ENCODE measurements at regions not wholly inside any gene's neighbourhood (a gene's known extent, or its start where the extent isn't known, plus 50 kb on each side); places are given as distances from the start of the nearest gene placed in this dataset.

DNA sequence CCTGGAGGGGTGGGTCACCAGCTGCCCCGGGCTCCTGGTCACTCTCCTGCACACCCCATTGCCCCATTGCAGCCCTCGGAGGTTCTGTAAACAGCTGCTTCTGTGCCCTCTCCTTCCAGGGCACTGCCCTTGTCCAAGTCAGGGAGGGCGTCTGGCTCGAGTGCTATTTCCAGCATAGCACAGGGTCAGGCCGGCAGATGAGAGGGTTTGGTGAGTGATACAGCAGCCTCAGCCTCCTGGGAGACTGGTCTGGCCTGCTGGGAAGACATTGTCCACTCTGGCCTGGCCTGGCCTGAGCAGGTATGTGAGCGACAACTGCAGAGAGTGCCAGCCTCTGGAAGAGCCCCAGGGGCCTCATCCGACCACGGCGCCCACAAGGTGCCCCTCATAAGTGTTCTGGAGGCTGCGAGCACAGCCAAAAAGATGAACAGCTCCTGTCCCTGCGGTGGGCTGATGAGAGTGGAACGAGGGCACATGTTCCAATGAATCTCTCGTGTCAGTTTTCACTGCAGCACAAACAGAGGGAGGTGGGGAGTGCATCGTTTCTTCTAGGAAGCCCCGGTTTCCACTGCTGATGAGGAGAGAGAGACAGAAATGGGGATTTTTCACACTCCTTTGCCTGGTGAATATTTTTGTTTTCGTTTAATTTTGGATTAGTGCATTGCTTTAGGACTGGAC is 105.8 kb upstream of the SDK2 start:
- DNase-seq (ENCODE audit: extremely low read depth in 1 of 2, low read depth in 1 of 2), result no peak

DNA sequence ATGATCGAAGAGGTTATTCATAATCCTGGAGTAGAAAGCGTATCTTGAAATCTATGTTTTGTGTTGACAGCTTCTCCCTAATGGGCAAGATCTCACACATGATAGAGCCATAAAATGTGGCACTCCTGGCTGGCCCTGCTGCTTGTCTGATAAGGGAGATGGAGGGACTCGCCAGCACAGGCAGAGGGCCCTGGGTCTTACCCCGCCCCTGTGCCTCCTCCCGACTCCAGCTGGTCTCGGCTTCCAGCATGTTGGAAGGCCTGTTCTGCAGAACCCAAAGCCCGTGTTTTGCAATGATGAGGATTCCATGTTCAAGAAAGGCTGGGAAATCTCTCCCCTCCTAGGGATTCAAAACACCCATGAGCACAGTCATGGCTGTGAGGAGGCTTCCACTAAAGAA is 106.7 kb upstream of the SDK2 start:
- no peak for DNase-seq (ENCODE audit: extremely low read depth in 1 of 2, low read depth in 1 of 2)

DNA sequence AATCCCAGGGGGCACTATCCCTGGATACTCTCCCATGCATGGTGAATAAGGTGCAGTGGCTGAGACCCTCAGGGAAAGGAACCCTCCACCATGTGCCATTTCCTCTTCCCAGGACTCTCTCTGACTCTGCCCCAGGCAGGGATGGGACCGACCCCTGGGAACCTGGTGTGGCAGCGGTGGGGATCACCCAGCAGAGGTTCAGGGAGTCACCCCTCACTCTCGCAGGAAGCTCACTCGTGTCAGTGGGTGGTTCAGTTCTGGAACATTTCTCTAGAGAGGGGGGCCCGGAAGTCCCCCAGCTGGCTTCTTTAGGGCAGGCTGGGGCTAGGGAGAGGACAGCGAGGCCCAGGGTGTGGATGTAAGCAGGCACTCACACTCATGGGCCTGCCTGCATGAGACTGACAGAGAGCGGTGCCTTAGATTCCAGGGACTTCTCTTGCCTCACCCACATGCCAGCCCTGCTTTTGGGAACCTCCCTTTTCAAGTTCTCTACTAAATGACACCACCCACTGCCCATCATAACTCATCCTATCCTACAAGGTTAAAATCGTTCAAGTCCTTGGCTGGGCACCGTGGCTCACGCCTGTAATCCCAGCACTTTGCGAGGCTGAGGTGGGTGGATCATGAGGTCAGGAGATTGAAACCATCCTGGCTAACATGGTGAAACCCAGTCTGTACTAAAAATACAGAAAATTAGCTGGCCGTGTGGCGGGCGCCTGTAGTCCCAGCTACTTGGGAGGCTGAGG is 109.7 kb upstream of the SDK2 start:
- no peak for DNase-seq (ENCODE audit: extremely low read depth in 1 of 2, low read depth in 1 of 2)

DNA sequence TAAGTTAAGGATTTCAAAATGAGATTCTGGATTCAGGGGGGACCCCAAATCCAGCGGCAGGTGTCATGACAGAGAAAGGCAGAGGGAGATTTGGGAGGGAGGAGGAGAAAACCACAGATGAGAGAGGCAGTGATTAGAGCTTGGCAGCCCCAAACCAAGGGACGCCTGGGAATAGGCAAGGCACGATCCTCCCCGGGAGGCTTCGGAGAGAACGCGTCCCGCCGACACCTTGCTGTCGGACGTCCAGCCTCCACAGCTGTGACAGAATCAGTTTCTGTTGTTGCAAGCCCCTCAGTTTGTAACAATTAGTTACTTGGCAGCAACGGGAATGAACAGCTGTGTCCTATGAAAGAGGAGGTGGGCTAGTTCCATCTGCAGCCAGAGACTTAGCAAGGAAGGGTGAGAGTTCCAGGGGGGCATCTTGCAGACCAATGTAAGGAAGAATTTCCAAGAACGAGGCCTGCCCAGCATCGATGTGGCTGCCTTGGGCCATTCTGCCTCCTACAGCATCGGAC is 110.7 kb upstream of the SDK2 start:
- no peak for DNase-seq (ENCODE audit: extremely low read depth in 1 of 2, low read depth in 1 of 2)

DNA sequence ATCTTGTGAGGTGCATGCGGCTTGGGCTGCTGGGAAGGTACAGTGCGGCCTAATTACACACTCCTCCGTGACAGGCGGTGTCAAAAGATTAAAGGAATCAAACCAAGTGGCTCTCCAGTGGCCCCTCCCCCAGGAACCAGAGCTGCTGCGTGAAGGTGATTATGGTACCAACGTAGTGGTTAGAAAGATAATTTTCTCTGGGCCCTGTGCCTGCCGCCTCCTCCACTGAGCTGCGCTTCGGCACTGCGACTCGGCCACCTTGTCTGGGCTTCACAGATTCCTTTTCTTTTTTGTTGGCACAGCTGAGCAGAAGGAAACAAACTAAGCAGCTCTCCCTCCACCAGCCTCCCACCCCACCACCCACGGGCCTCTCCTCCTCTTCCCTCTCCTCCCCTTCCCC is 113.2 kb upstream of the SDK2 start:
- DNase-seq (ENCODE audit: extremely low read depth in 1 of 2, low read depth in 1 of 2), result no peak

DNA sequence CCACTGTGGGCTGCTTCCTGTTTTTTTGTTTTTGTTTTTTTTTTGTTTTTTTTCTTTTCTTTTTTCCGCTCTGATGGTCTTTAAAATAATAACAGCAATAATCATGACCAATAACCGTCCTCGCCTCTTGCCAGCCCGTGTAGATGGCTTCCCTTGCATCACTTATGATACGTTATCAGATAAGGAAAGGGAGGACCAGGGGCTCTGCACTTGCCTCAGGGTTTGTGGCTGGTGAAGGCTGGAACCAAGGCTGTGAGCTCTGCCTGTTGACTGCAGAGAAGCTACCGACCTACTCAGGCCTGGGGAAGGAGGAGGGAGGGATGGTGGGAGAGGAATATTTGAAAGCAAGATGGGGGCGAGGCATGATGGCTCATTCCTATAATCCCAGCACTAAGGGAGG is 114.0 kb upstream of the SDK2 start:
- no peak for DNase-seq (ENCODE audit: extremely low read depth in 1 of 2, low read depth in 1 of 2)

DNA sequence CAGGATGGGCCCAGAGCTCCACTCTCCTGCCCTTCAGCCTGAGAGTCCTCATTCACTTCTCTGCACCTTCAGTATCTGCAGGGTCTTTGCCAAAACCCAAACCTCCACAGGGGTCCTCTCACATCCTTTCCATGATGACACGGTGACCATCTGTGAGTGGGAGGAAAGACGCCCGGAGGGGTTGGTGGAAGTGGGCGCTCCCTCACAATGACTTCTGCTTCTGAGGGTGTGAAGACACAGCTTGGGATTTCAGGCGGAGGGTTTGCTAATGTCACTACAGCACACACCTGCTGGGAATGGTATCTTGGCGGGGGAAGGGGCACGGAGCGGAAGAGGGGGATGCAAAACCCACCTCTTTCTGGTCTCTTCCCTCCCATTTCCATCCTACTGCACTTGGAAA is 115.1 kb upstream of the SDK2 start:
- DNase-seq (ENCODE audit: extremely low read depth in 1 of 2, low read depth in 1 of 2), result no peak

DNA sequence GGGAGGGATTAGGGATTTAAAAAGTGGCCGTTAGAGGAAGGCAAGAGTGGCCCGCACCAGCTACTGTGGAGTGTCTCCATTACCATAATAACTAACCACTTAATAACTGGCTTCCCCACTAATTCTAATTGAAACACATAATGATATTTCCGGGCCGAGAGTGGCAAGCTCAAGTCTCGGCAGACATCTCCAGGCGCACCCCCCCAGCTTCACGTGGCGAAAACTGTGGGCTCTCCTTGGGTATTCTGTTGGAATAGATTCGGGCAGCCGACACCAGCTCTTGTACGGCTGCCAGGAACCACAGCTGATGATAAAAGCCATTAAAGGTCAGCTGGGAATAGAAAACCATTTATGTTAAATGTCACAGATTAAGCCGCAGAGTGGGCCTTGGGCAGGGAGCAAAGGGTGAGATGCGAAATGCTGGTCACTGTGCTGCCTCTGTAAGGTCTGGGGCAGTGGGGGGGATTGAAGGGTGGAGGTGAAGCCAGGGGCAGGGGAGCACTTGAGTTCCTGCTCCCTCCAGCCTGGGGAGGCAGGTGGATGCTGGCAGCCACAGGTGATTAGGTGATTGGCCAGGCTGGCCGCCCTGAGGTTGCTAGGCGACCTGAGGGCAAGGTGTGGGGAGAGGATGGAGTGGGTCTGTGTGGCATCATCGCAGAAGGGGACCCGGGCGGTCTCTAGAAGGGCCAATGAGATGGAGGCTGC is 115.6 kb upstream of the SDK2 start:
- DNase-seq (ENCODE audit: extremely low read depth in 1 of 2, low read depth in 1 of 2), result no peak

DNA sequence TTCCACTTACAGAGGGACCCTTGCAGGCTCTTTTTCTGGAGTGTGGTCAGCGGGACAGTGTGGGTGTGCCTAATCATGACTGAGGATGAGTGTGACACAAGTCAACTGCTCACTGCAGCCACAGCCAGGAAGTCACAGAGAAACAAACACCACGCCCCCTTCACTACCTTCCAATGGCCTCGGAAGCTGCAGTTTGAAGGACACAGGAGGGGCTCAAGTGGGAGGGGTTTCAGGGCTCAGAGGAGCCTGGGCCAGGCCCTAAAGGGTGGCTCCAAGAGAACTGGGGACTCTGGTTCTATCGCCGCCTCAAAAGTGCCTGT is 116.2 kb upstream of the SDK2 start:
- DNase-seq (ENCODE audit: extremely low read depth in 1 of 2, low read depth in 1 of 2), result no peak

DNA sequence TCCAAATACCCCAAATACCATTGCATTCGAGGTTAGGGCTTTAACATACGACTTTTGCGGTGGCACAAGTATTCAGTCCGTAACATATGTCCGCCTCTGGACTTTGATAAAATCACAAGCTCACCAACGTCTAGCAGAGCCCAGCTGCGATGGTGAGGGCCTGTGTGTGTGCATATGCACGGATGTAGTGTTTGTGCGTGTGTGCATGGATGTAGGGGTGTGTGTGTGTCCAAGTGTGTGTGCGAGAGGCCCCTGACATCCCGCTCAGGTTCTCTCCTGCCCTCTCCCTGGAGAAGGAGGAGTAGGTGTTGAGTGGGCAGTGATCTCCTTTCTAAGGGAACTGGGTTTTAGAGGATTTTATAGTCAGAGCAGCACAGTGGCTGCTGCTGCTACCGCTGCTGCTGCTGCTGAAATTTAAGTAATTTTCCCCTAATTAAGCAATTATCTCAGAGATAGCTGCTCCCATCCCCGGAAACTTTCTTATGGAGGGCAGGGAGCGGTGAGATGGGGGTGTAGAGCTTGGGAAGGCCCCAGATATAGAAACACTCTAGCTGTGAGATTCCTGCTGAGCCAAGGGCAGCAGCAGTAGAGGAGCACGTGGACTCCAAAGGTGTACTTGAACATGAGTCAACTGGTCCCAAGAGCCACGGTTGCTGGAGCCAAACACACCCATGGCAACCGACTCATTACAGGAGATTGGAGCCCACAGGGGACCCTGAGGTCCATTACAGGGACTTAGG is 121.7 kb upstream of the SDK2 start:
- DNase-seq (ENCODE audit: extremely low read depth in 1 of 2, low read depth in 1 of 2), result no peak

DNA sequence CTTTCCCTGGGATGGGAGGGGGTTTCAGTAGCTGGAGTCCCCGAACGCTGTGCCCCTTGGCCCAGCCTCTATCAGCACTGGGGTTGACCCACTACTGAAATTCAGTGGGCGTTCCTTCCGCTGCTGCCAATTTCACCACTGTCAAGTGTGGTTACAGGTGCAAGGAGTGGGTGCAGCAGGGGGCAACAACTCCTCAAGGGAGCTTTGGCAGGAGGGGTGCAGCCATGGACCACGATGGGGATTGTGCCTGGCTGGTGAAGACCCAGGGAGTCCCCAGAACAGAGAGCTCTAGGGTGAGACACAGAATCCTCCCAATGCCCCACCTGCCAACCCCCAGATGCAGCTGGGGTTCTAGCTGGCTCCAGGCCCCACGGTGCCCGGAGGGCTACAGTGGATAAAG is 123.5 kb upstream of the SDK2 start:
- DNase-seq (ENCODE audit: extremely low read depth in 1 of 2, low read depth in 1 of 2), result no peak

DNA sequence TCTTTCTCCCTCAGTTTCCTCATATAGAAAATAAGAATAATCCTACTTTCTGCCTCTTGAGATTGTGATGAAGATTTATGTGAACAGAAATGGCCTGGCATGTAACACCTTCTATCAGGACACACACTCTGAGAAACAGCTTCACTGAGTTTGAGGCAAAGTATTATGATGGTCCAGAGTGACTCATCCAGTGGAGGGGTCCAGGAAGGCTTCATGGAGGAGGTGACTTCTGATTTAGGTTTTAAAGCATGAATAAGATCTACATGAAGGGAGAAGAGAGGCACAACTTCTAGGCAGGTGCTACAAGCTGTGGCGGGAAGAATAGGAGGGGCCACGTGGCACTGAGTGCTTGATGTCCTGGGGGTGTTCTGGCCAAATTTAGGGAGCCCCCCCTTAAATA is 124.4 kb upstream of the SDK2 start:
- no peak for DNase-seq (ENCODE audit: extremely low read depth in 1 of 2, low read depth in 1 of 2)

DNA sequence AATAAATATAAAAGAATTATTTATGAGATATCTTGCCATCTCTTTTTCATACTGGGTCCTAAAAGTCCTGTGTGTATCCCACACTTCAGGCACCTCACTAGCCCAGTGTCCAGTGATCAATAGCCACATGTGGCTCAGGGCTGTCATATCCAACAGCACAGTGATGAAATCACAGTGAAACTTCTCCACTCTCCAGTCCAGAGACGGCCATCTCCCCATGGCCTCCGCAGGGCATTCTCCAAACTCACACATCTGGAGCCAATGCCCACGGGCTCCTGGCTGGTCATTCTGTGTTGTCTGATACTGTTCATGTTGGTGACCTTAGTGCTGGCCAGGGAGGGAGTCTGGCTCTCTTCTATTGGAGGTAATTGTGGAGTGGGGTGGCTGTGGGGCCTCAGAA is 125.2 kb upstream of the SDK2 start:
- DNase-seq (ENCODE audit: extremely low read depth in 1 of 2, low read depth in 1 of 2), result no peak

DNA sequence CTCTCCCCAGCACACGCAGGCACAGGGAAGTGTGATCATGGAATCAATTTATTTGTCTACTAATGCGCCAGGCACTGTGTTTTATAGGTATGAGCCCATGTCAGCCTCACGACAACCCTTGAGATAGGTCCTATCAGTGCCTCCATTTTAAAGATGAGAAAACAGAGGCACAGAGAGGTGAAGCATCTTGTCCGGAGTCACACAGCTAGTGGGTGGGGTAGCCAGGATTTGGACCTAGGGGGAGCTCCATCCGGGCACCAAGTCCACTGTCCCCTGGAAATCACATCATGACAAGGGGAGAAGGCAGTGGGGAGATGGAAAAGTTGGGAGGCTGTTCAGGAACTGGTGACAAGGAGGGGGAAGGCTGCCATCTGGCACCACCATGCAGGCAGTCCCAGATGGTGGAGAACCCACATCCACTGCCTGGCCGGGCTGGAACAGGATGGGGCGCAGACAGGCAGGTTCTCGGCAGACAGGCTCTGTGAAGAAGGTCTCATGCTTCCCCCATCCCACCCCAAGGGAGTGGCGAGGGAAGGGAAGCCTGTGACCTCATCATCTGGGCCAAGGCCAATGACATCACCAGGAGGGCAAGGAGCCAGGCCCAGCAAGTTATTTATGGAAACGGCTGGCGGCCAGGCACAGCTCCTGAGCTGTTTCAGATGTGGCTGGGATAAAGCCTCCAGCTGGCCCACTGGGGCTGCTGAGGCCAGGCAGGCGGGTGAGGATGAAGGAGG is 126.0 kb upstream of the SDK2 start:
- no peak for DNase-seq (ENCODE audit: extremely low read depth in 1 of 2, low read depth in 1 of 2)

DNA sequence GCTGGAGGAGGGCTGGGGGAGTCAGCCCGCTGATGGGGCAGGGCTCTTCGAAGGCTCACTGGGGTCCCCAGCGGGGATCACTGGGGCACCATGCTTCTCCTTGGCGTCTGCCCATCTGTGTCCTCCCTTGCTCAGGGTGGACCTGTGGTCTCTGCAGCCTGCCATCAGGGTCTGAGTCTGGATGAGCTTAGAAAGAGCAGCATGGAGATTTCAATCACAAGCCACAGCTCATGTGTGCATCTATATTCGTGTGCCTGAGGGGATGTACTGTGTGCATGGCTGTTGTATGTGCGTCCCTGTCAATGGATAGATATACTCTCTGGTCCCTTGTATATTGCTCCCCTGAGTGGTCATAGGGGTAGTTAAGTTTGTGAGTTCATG is 126.6 kb upstream of the SDK2 start:
- no peak for DNase-seq (ENCODE audit: extremely low read depth in 1 of 2, low read depth in 1 of 2)

DNA sequence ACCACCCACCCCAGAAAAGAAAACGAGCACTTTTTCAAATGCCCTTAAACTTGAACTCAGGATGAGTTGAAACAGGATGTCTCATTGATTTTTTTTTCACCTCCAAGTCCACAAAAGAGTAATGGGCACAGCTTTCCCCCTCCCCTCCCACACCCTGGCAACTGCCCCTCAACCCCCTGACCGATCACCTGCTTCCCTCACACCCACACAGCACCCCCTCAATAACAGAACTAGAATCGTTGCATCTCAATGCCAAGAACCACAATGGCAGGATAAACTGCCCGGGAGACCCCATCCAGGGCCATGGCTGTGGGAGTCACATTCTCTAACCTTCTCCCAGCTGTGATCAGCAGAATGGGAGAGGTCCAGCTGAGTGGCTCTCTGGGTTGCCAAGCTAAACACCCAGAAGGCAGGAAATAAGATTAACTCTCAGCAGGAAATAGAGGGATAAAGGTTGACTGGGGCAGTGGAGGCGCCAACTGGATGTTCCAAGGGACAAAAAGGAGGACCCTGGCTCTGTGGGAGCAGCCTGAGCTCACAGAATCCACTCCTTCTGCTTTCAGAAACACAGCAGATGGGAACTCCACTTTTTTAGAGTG is 128.0 kb upstream of the SDK2 start:
- DNase-seq (ENCODE audit: extremely low read depth in 1 of 2, low read depth in 1 of 2), result no peak

DNA sequence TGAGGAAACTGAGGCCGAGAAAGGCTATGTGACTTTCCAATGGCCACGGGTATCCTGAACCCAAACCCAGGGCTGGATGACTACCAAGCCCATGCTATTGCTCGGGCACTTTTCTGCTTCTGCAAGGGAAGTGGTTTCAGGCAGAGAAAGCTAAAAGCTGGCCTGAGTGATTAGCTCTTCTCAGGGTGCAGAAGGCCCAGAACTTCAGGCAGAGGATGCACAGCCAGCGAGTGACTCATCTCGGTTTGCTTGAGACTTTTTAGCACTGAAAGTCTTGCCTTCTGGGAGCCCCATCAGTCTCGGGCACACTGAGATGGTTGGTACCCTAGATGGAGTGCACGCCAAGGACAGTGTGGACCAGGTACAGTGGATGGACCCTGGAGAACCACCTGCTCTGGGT is 129.5 kb upstream of the SDK2 start:
- no peak for DNase-seq (ENCODE audit: extremely low read depth in 1 of 2, low read depth in 1 of 2)

DNA sequence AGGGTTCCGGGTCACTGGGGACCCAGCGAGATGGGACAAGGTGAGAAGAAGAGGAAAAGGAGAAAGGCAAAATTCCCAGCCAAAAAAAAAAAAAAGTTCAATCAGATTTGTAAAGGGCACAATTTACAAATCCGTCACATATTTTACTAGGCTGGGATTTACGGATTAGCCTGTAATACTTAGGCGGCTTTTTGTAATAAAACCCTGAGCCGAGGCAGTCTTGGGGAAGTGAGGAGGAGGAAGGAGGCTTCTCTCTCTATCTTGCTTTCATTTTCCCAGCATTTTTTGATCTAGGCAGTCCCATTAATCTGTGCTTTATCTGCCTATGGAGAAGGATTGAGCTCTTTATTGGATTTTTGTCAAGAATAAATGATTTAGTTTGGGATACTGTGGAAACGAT is 130.6 kb upstream of the SDK2 start:
- no peak for DNase-seq (ENCODE audit: extremely low read depth in 1 of 2, low read depth in 1 of 2)

DNA sequence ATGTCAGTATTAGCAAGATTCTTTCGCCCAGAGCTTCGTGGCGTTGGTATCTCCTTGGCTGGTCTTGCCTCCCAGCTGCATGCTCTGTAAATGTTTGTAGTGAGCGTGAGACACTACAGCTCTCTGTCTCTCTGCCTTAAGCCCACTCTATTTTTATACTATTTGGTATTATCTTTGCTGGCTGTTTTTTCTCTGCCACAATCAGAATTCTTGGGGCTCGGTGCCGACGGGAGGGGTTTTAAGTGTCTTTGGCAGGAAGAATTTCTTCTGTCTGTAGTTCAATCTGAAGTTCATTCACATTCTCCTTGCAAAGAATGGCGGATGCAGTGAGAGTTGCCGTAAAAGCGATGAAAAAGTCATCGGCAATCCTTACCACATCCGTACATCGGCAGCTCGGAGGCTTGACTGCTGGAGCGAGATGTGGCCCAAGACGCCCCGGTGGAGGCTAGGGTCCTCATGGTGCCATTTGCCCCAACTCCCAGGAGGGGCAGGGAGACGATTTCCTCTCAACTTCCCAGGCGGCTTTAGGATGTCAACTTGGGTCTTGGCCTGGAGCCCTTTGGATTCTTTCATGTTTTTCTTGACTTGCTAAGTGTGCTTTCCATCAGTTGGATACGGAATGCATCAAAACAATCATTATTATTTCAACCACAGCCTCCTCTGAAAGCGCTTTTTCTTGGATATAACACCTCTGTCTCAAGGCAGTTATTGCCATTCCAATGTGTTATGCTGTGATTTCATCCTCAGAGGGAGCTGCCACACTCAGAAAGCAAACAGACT is 132.3 kb upstream of the SDK2 start:
- no peak for DNase-seq (ENCODE audit: extremely low read depth in 1 of 2, low read depth in 1 of 2)

DNA sequence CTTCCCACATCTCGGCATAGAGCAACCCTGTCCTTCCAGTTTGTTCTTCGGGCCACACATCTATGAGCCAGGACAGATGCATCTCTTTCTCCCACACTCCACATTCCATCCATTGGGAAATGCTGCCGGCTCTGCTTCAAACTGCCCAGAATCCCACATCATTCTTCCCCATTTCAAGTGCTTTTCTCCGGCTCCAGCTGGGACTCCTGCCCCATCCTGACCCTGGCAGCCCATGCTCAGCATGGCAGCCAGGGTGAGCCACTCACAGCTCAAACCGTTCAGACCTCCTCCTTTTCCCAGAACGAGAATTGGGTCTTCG is 132.8 kb upstream of the SDK2 start:
- no peak for DNase-seq (ENCODE audit: extremely low read depth in 1 of 2, low read depth in 1 of 2)
